22Rv1 (cell line): ENCODE measurements at regions not wholly inside any gene's neighbourhood (a gene's known extent, or its start where the extent isn't known, plus 50 kb on each side); places are given as distances from the start of the nearest gene placed in this dataset.

Experiments
- CTCF ChIP-seq: fragments of 450-650 bp; IDR thresholded peaks from 2 replicates; pipeline ENCODE4 v1.5.1; 2017; ENCODE audit warnings: mild to moderate bottlenecking
- ZFX ChIP-seq: fragments of 450-650 bp; IDR thresholded peaks from 2 replicates; pipeline ENCODE4 v1.6.1; 2017; ENCODE audit warnings: antibody characterized with exemption, borderline replicate concordance

- no peak for TF ChIP-seq CTCF
- TF ChIP-seq ZFX, result no peak
Measured at GRCh38 chr1:213723187-213723586, 264.6 kb upstream of the PROX1 start.
